ENCODE measurements at regions not wholly inside any gene's neighbourhood (a gene's known extent, or its start where the extent isn't known, plus 50 kb on each side); places are given as distances from the start of the nearest gene placed in this dataset.

DNA sequence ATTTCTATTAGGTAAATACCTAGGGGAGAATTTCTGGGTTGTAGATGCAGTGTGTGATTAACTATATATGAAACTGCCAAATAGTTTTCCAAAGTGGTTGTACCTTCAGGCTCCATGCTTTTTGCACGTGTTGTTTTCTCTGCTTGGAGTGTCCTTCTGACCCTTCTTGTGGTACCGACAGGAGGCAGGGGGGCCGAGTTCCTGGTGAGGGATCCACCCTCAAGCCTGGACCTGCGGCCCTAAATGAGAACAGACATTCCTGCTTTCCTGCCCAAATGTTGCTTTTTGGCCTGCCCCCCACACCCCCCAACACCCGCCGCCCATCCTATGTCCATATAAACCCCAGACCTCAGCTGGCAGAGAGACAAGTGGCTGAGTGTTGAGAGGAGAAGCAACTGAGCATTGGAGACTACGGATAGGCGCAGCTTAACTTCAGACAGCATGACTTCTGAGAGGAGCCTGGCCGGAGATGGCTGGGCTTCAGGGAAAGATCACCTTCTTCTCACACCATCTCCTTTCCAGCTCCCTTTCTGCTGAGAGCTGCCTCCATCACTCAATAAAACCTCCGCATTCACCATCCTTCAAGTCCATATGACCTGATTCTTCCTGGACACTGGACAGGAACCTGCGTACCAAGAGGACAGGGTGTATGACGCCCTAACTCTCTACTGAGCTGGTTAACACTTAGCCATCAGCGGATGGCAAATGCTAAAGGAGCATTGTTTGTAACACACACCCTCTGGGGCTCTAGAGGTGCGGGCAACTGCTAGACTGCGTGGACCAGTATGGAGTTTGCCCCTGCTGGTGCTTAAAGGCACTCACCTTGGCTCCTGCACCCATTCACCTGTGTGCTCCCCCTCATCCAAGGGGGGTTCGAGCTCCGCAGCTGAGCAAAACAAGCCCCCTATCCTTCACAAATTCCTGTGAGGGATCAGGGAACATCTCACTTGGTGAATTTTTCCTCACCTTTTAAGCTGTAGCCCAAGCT is 194.7 kb upstream of the FBXO33 start:
- Histone ChIP-seq H3K4me1 (ENCODE audit: low read depth) (no peaks in the 10 kb centered on the region), H3K4me3 (no peak overlapping the region), H3K36me3 (ENCODE audit: low read depth) (no peaks in the 10 kb centered on the region), H3K9me3 (peaks cover 43% of the 10 kb centered on the region)
- intact Hi-C loops (cut with DNase I, micrococcal nuclease), result no loop called here
- TF ChIP-seq, protein P1, sequence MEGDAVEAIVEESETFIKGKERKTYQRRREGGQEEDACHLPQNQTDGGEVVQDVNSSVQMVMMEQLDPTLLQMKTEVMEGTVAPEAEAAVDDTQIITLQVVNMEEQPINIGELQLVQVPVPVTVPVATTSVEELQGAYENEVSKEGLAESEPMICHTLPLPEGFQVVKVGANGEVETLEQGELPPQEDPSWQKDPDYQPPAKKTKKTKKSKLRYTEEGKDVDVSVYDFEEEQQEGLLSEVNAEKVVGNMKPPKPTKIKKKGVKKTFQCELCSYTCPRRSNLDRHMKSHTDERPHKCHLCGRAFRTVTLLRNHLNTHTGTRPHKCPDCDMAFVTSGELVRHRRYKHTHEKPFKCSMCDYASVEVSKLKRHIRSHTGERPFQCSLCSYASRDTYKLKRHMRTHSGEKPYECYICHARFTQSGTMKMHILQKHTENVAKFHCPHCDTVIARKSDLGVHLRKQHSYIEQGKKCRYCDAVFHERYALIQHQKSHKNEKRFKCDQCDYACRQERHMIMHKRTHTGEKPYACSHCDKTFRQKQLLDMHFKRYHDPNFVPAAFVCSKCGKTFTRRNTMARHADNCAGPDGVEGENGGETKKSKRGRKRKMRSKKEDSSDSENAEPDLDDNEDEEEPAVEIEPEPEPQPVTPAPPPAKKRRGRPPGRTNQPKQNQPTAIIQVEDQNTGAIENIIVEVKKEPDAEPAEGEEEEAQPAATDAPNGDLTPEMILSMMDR (IDR thresholded peaks at IDR 0.05), result no peak
- ATAC-seq (no peak), DNase-seq (no peak)

DNA sequence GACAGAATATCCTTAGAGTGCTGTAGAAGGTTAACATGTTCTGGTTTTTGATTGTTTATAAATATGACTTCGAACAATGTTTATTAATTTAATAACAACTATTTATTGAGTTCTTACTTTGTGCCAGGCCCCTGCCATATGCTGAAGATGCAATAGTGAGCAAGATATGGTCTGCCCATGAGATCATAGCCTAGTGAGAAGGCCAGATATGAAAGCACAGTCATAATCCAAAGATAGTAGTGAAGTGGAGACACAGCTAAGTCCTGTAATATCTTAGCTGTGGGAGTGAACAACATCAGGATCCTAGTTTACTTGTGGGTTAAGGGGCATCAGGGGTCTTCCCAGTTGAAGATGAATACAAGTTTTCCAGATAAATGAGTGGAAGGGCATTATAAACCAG is 189.4 kb upstream of the FBXO33 start:
- Histone ChIP-seq H3K36me3 (ENCODE audit: low read depth) (no peaks in the 10 kb centered on the region), H3K4me3 (no peak overlapping the region), H3K4me1 (ENCODE audit: low read depth) (no peaks in the 10 kb centered on the region), H3K9me3 (peaks cover 56% of the 10 kb centered on the region)
- TF ChIP-seq, protein P1 (IDR thresholded peaks at IDR 0.05), result no peak
- intact Hi-C loops (cut with DNase I, micrococcal nuclease), result no loop called here
- ATAC-seq, result no peak
- DNase-seq, result no peak

DNA sequence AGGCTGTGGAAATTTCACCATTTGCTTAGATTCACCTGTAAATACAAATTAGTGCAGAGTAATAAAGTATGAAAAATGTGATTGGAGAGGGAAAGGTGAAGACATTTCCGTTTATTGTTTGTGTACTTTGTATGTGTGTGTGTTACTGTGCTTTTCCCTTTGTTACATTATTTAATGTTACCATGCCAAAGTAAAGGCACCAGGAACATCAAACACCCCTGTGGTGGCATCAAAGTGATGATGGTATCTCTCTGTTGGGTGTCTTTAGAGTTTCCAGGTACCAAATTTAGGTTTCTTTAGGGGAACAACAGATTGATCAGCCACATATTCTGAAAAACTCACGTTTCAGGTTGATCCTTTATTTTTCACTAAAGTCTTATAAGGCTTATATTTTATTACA is 189.0 kb upstream of the FBXO33 start:
- peaks cover 53% of the 10 kb centered on the region for H3K9me3 ChIP-seq

DNA sequence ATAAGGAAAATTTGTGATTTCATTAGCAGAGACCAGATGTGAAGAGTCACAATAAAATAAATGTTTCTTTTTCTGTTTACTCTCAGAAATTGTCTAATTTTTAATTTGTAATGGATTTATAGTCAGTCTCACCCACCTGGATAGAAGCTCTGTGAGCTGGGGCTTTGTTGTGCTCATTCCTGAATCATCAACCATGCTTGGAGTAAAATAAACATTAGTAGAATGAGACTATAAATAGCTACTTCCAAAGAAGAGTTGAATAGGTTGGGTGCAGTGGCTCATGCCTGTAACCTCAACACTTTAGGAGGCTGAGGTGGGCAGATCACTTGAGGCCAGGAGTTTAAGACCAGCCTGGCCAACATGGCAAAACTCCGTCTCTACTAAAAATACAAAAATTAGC is 185.3 kb upstream of the FBXO33 start:
- no peaks in the 10 kb centered on the region for H3K36me3 ChIP-seq (ENCODE audit: low read depth)
- intact Hi-C loops (cut with DNase I, micrococcal nuclease), result no loop called here
- ATAC-seq, result no peak

More for the DNA sequence above, 189.0 kb upstream of the FBXO33 start:
- no peaks in the 10 kb centered on the region for H3K4me1 ChIP-seq (ENCODE audit: low read depth)
- no peak for ATAC-seq
- no peak overlapping the region for H3K4me3 ChIP-seq
- TF ChIP-seq, protein P1 (IDR thresholded peaks at IDR 0.05), result no peak
- no peaks in the 10 kb centered on the region for H3K36me3 ChIP-seq (ENCODE audit: low read depth)
- no peak for DNase-seq
- intact Hi-C loops (cut with DNase I, micrococcal nuclease), result no loop called here

DNA sequence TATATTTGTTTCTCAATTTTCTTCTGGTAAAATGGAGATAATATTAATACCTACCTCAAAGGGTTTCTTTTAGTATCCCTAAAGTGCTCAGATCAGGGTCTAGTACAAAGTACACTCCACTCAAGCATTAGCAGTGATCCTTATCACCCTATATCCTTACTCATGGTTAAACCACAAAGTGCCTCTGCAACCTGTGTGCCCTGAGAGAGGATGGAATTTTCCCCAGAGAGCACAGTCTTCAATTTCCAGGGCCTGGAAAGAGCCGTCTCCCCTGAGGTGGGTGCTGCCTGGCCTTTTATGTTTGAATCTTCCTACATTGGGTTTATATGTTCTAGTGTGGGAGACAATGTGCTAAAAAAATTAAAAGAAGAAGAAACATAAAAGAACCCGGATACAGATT is 183.1 kb upstream of the FBXO33 start:
- no peaks in the 10 kb centered on the region for H3K36me3 ChIP-seq (ENCODE audit: low read depth)
- H3K4me3 ChIP-seq, result no peak overlapping the region
- intact Hi-C loops (cut with DNase I, micrococcal nuclease), result no loop called here
- no peaks in the 10 kb centered on the region for H3K4me1 ChIP-seq (ENCODE audit: low read depth)
- H3K9me3 ChIP-seq, result peaks cover 47% of the 10 kb centered on the region
- DNase-seq (no peak), ATAC-seq (no peak)
- TF ChIP-seq, protein P1 (IDR thresholded peaks at IDR 0.05), result no peak

More for the DNA sequence above, 185.3 kb upstream of the FBXO33 start:
- DNase-seq, result no peak
- Histone ChIP-seq H3K4me3 (no peak overlapping the region), H3K4me1 (ENCODE audit: low read depth) (no peaks in the 10 kb centered on the region), H3K9me3 (peaks cover 45% of the 10 kb centered on the region)
- TF ChIP-seq, protein P1 (IDR thresholded peaks at IDR 0.05), result no peak
